ENCODE measurements at regions not wholly inside any gene's neighbourhood (a gene's known extent, or its start where the extent isn't known, plus 50 kb on each side); places are given as distances from the start of the nearest gene placed in this dataset.

DNA sequence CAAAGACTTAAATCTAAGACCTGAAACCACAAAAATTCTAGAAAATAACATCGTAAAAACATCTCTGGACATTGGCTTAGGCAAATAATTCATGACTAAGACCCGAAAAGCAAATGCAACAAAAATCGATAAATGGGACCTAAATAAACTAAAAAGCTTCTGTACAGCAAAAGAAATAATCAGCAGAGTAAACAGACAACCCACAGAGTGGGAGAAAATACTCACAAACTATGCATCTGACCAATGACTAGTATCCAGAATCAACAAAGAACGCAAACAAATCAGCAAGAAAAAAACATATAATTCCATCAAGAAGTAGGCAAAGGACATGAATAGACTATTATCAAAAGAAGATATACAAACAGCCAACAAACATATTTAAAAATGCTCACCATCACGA lies 749.4 kb downstream of the PLOD2 start:
- TF ChIP-seq, protein P1, sequence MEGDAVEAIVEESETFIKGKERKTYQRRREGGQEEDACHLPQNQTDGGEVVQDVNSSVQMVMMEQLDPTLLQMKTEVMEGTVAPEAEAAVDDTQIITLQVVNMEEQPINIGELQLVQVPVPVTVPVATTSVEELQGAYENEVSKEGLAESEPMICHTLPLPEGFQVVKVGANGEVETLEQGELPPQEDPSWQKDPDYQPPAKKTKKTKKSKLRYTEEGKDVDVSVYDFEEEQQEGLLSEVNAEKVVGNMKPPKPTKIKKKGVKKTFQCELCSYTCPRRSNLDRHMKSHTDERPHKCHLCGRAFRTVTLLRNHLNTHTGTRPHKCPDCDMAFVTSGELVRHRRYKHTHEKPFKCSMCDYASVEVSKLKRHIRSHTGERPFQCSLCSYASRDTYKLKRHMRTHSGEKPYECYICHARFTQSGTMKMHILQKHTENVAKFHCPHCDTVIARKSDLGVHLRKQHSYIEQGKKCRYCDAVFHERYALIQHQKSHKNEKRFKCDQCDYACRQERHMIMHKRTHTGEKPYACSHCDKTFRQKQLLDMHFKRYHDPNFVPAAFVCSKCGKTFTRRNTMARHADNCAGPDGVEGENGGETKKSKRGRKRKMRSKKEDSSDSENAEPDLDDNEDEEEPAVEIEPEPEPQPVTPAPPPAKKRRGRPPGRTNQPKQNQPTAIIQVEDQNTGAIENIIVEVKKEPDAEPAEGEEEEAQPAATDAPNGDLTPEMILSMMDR (IDR thresholded peaks at IDR 0.05; ENCODE audit: low read depth, low read length, missing input control), result no peak
- no peak for TF ChIP-seq YY1 (IDR thresholded peaks at IDR 0.05)
- TF ChIP-seq, protein P2, sequence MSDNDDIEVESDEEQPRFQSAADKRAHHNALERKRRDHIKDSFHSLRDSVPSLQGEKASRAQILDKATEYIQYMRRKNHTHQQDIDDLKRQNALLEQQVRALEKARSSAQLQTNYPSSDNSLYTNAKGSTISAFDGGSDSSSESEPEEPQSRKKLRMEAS (IDR thresholded peaks at IDR 0.05), result no peak
- no peak for TF ChIP-seq JUND (IDR thresholded peaks at IDR 0.05)
- TF ChIP-seq, protein P3, sequence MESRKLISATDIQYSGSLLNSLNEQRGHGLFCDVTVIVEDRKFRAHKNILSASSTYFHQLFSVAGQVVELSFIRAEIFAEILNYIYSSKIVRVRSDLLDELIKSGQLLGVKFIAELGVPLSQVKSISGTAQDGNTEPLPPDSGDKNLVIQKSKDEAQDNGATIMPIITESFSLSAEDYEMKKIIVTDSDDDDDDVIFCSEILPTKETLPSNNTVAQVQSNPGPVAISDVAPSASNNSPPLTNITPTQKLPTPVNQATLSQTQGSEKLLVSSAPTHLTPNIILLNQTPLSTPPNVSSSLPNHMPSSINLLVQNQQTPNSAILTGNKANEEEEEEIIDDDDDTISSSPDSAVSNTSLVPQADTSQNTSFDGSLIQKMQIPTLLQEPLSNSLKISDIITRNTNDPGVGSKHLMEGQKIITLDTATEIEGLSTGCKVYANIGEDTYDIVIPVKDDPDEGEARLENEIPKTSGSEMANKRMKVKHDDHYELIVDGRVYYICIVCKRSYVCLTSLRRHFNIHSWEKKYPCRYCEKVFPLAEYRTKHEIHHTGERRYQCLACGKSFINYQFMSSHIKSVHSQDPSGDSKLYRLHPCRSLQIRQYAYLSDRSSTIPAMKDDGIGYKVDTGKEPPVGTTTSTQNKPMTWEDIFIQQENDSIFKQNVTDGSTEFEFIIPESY (IDR thresholded peaks at IDR 0.05), result no peak
- TF ChIP-seq, protein P4, sequence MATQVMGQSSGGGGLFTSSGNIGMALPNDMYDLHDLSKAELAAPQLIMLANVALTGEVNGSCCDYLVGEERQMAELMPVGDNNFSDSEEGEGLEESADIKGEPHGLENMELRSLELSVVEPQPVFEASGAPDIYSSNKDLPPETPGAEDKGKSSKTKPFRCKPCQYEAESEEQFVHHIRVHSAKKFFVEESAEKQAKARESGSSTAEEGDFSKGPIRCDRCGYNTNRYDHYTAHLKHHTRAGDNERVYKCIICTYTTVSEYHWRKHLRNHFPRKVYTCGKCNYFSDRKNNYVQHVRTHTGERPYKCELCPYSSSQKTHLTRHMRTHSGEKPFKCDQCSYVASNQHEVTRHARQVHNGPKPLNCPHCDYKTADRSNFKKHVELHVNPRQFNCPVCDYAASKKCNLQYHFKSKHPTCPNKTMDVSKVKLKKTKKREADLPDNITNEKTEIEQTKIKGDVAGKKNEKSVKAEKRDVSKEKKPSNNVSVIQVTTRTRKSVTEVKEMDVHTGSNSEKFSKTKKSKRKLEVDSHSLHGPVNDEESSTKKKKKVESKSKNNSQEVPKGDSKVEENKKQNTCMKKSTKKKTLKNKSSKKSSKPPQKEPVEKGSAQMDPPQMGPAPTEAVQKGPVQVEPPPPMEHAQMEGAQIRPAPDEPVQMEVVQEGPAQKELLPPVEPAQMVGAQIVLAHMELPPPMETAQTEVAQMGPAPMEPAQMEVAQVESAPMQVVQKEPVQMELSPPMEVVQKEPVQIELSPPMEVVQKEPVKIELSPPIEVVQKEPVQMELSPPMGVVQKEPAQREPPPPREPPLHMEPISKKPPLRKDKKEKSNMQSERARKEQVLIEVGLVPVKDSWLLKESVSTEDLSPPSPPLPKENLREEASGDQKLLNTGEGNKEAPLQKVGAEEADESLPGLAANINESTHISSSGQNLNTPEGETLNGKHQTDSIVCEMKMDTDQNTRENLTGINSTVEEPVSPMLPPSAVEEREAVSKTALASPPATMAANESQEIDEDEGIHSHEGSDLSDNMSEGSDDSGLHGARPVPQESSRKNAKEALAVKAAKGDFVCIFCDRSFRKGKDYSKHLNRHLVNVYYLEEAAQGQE (IDR thresholded peaks at IDR 0.05), result no peak
